Activated CD4-positive, CD25-positive, alpha-beta regulatory T cell treated with anti-CD3 and anti-CD28 coated beads, Interleukin-2, amount 50 U/mL, for 72 hours (primary cell): ENCODE measurements at regions not wholly inside any gene's neighbourhood (a gene's known extent, or its start where the extent isn't known, plus 50 kb on each side); places are given as distances from the start of the nearest gene placed in this dataset.

ENCODE experiments used
- DNase-seq: peaks from one replicate; pipeline ENCODE4 v3.0.0; 2021

DNA sequence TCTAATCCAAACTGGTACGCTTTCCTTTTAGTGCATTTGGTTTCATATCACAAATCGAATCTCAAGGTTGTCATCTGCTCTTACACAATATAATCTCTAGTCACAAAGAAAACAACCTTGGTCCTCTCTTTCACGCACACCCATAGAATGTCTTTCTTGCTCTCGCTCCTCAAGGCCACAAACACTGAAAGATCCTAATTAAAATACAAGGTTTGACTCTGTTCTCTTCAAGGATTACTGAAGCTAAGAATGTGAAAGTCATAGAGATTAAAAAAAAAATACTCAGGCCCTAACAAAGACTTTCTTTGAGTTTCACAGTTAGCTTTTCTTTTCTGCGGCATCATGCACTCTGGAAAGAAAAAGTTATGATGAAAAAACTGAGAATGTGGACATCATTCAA is 891.5 kb downstream of the EFNB2 start:
- DNase-seq, result no peak

DNA sequence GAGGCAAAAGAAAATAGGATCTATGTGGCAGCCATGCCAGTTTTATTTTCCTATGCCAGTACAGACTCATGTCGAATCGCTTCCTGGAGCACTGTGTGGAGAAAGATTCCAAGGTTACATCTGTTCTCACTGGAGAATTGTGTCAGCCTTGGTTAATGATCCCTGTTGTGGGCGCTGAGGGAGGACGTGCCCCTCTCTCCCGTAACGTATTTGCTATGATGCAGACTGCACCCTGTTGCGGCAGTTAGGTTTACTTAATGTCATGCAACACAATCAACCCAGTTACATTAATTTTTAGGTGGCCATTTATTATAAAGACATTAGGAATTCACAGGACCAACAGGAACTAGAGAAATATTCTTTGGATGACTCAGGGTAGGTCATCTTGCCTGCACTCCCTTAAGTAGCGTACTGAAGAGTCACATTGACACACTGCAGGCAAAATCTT is 892.9 kb downstream of the EFNB2 start:
- DNase-seq, result no peak

DNA sequence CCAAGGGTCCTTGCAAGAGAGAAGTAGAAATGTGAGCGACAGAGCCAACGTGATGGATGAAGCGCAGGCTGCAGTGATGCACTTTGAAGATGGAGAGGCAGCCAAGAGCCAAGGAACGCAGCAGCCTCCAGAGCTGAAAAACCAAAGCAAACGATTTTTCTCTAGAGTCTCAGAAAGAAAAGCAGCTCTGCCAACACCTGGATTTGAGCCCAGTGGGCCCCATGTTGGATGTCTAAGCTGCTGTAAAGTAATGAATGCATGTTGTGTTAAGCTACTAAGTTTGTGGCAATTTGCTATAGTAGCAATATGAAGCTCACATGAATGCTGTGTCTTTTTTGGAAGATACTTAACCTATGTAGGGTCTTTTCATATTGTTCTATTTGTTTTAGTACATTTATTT is 894.3 kb downstream of the EFNB2 start:
- DNase-seq, result no peak

DNA sequence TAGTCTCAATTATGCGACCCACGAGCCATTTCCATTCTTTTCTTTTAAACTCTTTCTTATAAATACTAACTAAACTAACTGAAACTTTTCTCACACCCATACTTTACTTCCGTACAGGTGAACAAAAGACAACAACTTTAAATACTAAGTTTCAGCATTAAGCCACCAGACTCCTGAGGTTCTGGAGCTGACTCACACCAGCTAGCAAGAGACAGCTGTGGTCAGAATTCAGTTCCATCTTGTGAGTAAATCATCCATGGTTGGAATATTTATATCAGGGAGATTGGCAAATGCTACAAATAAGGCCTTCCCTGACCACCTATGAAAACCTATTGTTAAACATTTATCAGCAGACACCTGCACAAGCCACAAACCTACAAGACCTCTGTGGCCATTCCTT is 897.0 kb downstream of the EFNB2 start:
- no peak for DNase-seq

DNA sequence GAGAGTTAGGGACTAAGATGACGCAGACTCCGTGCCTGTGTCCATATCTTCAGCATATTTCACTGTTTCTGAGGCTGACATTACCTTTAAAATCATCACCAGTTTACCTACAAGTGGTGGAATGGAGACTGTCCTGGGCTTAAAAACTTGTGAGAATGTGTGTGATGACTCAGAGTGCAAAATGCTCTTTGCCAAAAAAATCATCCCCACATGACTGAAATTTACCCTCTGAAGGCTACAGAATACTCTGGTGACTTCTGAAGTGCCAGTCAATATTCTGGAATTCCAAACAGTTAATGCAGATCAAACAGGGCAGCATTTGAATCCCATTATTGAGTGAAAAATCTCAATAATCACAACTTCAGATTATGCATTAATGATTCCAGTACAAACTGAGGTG is 901.4 kb downstream of the EFNB2 start:
- DNase-seq, result no peak

DNA sequence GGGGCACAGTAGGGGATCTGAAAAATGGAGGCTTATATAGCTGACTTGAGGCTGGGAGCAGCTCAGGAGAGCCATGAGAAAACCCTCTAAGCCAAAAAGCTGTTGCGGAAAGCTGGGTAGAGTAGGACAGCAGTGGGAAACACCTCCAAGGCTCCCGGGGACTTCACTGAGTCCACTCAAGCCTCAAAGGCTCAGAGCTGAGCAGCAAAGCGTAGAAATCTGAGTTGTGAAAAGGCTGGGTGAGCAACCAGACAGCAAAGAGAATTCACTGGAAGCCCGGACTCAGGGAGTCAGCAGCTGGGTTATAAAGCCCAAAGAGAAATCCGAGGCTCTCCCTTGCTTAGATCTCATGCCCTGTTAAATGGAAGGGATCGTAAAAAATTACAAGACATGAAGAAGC is 905.0 kb downstream of the EFNB2 start:
- no peak for DNase-seq

DNA sequence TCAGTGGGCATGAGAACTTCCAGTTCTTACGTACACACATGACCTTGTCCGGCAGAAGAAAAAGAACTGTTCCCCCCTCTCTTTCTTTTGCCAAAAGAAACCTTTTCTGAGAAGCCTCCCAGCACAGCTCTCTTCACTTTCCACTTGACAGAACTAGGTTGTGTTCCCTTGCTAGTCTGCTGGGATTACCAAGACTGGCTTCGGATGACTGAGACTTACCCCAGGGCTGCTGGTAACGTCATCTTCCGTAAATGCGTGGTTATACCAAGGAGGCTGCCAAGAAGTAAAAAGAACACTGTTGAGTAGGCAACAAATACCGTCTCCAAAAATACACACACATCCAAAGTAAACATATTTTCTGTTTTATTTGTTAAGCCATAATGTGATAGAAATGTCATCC is 908.2 kb downstream of the EFNB2 start:
- no peak for DNase-seq

DNA sequence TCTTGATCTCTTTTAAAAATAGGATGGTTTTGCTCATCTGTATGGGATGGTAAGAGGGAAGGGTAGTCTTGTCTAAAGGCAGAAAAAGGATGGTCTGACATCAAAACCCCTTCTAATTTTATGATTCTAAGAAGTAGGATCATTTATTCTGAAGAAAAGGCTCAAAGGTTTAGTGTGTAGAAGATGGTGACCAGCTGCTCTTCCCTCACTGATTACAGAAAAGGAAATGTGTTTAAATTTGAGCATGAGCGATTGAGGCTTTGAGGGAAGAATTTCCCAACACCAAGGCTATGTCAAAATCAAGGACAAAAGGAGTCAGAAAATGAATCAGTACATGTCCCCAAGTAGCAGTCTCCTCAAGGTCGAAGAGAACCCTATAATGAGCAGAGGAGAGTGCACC is 909.8 kb downstream of the EFNB2 start:
- no peak for DNase-seq

DNA sequence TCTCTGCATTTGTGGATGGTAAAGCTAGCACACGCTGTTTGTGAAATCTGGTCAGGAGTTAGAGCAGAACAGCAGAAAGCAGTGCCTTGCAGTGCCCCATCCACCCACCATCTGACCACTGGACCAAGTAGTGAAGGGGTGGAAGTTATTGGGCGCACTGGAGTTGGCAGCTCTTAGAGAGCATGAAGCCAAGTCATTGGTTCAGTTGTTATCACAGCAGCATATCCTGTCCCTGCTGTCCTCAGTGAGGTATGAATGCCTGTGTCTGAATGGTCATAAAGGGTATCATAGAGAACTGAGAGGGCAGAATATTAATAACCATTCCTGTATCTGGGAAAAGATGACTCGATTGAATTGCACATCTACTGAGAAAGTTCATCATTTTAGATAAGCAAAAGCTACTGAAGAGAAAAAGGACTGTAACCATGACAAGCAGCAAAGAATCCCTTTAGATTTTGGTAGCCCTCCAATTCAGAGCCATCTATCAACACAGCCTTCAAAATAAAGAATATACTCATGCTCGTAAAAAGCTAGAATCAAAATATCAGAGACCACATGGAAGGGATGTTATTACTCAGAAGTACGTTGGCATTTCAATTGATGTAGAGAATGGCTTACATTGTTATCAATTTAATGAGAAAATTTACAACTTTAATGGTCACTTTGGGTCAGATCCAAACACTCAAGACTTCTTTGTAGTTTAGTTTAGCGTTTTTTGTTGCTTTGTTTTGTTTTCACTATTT is 919.0 kb downstream of the EFNB2 start:
- no peak for DNase-seq

DNA sequence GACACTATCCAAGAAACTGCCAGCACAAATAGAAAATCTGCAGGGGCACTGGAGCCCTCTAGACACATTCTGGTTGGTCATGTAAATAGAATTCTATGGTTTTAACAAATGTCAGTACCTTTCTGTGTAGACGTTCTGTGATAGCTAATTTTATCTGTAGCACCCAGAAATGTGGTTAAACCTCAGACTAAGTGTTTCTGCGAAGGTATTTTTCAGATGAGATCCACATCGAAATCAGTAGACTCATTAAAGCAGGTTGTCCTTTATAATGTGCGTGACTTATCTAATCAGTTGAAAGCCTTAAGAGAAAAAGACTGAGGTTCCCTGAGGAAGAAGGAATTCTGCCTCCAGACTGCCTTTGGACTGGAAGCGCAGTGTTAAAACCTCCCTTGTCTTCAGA is 922.9 kb downstream of the EFNB2 start:
- DNase-seq, result no peak

DNA sequence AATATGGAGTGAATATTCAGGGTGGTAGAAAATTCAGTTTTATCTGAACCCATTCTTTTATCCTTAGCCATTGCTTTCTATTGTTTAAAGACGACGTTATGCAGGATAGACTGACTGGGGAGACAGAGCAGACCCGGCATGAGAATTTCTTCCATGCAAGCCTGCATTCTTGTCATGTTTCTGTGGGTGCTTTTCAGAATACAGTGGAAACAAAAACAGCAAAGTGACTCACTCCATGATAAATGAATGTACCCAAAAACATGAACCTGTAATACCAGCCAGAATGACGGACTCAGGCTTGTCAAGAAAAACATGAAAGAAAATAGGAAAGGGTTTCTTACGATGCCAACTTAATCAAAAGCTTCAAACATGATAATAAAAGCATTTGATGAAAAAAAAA is 924.0 kb downstream of the EFNB2 start:
- no peak for DNase-seq

DNA sequence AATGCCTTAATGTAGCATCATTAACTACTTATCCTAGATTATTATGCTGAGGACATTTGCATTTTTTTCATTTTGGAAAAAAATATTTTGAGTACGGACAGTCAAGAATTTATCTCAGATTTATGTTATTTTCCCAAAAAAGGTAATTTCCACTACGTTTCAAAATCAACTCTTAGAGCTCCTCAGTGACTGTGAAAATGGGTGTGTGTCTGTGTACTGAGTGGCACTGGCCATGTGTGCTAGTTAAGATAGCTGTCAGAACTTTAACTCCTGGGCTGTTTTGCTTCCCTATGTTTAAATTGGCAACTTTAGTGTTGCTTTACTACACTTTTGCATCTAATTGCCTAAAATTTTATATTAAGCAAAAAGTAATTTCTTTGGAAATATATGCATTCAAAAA is 927.4 kb downstream of the EFNB2 start:
- no peak for DNase-seq

DNA sequence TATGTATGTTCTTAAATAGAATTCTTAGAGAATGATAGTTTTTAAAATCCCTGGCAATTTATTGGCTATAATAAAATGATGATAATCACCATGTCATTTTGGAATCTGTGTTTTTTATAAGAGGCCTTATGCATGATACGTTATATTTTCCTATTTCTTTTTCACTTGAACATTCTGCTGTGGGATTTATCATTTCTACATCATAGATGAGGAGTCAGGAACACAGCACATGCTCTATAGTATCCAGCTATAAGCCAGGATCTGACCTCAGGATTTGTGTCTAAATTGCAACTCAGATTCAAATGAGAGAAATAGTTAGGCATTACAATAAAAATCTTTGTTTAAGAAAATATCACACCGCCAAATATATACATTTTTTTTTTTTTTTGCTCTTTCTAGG is 928.0 kb downstream of the EFNB2 start:
- no peak for DNase-seq

DNA sequence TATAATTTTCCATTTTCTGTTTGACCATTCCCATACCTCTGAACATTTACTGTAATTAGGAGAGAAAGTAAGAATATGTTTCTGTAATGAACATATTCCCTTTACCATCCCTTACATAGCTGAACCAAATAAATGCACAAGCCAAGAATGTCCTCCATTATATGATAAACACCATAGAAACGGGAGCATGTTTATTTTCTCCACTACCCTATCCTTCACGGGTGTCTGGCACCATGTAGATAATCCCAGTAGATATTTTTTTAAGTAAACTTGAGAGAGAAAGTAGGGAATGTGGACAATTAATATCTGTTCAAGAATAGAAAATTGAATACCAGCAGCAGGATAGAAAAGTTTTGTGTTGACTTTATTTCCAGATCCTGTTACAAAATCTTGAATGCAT is 928.4 kb downstream of the EFNB2 start:
- DNase-seq, result no peak

DNA sequence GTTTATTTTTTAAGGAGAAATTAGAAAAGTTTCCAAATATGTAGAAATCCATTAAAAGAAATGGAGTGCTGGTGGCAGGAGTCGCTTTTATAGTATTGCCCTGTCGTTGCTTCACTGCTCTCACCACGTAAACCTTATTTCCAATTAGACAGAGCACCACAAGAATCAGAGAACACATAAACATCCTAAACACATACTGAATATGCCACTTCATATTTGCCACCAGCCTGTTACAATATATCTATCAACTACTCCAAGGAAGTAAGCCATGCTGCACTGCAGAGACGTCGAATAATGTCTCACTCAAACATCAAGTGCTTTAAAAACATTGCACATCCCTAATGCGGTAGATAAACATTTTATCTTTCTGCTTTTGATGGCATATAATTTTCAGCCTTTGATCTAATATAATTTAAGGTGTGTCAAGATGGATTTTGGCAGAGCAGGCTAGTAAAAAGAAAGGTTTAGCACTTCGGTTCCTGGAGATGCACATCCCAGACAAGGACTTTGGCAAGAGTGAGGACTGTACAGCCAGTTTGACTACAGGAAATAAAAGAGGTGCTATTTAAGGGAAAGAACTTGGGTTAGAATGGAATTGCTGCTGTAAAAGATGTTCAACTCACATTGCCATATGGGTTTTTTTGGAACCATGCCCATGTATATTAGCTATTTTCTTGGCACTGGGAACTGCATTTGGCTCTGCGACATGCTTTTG is 932.3 kb downstream of the EFNB2 start:
- no peak for DNase-seq

DNA sequence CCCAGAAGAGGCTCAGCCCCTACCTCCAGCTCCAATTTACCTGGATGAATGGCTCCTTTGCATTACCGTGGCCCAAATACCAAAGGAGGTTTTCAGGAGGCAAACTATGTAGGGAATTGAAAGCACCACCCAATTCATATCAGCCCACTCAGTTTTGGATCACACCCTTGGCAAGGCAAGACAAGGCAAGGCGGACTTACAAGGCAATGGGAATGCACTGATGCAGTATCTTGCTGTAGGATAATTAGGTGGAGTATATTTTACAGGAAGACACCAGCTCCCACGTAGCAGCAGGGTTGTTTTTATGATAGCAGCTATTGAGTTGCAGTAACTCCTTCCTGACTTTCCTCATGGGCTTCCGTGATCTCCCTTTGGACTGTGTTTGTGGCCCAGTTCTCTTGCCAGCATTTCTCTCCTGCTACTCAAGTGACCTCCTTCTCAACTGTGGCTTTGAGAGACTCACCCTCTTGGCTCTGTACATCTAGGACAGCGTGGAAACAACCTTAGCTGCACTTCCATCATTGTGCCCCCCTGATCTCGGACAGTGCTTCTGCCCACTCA is 935.9 kb downstream of the EFNB2 start:
- no peak for DNase-seq

DNA sequence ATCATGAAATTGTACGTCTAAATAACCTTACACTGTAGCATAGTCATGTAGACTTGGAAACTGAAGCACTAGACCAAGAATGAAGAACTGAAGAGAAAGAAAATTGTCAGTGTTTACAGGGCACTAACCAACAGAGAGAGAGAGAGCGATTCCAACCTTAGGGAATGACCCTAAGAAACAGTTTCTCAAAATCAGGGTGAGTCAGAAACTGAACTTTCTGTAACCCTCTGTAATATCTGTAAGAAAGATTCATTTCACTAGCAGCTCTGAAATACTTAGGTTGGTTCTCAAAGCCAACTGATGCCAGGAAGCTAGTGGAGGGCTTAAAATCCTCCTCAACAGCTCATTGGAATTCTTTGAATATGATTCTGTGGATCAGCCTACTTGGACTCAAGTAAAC is 936.9 kb downstream of the EFNB2 start:
- DNase-seq, result no peak

DNA sequence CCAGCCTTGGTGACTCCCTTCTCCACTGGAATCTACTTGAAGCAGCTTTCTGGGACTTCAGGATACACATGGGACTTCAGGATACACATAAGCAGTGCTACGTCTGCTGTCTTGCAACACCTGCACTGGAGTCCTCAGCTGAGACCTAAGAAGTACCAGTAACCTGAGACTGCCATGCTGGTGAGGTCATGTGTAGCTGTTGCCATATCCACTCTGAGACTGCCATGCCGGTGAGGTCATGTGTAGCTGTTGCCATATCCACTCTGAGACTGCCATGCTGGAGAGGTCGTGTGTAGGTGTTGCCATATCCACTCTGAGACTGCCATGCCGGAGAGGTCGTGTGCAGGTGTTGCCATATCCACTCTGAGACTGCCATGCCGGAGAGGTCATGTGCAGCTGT is 937.9 kb downstream of the EFNB2 start:
- DNase-seq, result no peak

DNA sequence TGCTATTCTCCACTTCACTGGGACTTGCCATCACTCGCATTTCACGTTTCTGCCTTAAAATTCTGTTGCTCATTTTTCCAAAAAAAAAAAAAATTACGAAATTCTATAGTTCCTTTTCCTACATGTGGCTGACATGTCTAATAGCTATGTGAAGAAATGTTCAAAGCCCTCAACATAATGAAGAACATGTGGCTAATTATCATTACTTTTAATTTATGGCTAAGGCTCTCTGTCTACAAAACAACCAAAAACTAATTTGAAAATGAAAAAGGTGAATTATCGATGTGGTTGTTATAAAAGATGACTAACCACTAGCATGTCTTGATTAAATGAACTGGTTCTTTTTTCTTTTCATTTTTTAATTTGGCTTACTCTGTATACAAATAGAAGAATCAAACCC is 940.0 kb downstream of the EFNB2 start:
- no peak for DNase-seq

DNA sequence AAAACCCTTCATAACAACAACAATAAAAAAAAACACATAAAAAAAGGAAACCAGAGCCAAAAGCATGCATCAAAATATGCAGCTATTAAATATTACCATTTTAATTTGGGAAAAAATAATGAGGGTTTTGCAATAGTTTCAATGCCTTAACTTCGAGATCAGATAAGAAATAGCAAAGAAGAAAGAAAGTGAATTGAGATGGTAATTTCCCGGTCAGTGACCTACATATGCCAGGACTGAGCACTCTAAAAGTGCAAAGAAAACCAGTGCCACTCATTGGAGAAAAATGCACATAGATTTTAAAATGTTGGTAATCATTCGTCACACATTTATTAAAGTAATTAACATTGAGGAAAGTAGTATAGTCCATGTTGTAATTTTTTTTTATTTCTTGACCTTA is 944.2 kb downstream of the EFNB2 start:
- no peak for DNase-seq

DNA sequence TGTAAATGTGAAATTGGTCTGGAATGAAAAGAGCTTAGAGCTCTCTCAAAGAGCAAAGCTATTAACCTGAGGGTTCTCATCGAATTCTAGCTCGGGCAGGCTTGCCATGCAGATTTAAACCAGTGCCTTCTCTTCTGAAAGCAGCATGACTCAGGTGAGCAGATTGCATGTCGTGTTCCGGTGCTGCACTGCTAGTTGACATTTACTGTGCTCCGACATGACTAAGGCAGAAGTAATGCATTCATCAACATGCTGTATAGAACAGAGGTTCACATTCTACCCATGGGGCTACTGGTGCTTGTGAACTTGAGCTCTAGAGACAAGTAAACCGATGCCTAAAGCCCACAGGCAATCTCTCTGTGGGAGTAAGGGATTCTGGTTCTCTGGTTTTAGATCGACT is 947.7 kb downstream of the EFNB2 start:
- DNase-seq, result no peak

DNA sequence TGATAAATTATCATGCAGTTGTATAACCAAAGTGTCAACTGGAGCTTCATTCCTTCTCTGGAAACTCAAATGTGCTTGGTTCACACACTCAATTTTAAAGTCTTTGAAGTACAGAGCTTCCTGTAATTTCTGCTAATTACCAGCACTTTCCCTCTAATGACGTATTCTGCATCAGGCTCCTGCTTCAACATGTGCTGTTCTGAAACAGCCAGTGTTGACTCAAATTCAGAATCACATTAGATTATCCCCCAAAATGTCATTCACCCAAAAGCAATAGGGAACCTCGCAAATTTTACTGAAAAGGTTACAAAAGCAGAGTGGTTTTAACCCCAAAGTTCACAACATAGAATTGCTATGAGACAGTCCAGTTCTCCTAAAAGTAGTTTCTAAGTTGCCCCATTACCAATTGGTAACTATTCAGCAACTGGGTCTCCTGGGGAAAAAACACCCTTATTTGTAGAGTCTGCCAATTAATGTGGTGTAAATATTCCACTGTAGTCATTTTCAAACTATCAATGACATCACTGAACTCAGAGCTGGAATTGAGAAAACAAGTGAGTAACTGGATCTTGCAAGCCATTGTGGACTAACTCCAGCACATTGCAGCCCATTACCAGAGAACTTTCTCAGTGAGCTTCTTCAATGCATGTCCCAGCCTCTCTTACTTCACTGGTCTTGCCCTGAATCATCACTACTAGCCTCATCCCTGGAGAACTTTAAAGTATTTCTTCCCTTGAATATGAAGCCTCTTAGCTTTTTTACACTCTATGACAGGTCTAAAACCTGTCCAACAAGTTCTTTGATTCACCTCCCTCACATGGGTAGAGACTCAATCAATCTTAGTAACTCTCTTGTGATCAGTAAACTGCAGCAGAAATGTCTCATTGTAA is 955.4 kb downstream of the EFNB2 start:
- DNase-seq, result no peak

DNA sequence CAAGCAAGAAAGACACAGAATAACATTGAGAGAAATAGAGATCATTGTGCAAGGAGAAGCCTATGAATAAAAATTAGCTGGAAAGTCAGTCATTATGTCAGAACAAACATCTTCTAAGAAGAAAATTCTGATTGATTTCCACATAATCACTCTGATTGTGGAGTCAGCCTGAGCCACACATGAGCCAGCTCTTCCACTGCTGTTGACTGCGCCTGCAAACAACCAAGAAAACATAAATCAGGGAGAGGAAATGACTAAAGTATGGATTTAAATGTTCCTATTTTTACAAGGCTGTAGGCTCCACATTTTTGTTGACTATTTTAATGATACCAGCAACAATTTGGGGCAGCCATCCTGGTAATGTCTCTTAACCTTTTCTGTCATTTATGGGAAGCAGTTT is 962.3 kb downstream of the EFNB2 start:
- no peak for DNase-seq

DNA sequence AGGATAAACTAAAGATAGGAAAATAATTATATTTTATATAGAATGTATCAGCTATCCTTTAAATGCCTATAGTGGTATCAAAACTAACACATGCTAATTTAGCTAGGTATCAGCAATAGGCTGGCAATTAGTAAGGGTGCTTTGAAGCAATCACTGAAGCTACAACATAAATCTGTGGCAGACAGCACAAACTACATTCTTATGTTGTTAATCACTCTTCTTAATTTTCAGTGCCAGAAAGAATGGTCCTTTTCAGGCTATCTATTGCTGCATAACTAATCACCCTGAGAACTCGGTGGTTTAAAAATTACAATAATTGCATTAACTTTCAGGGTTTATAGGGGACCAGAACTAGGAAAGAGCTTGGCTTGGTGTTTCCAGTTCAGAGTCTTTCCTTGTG is 963.1 kb downstream of the EFNB2 start:
- no peak for DNase-seq
